B cell (primary cell): ENCODE measurements at regions not wholly inside any gene's neighbourhood (a gene's known extent, or its start where the extent isn't known, plus 50 kb on each side); places are given as distances from the start of the nearest gene placed in this dataset.

Source experiments
- ATAC-seq: fragments of 200-7000 bp; cut with Tn5 transposase; one replicate; pipeline ENCODE4 v1.10.0; 2021; ENCODE audit warnings: low read depth, mild to moderate bottlenecking, moderate number of reproducible peaks, moderate library complexity
- CTCF ChIA-PET: fragments of 350-600 bp; sonication (Branson Sonifier 250); formaldehyde crosslinking; loops from one replicate; lab custom pipeline; 2021; ENCODE audit warnings: antibody characterized with exemption, inconsistent platforms; lab: Charles Lee
- POLR2A ChIA-PET: fragments of 350-600 bp; sonication (Branson Sonifier 250); formaldehyde crosslinking; loops from one replicate; lab custom pipeline; 2021; ENCODE audit warnings: antibody characterized with exemption; lab: Charles Lee
- DNase-seq: peaks from one replicate; pipeline ENCODE4 v3.0.0; 2013
- H2AFZ ChIP-seq: 2 replicates; pipeline ENCODE4 v1.6.1; 2012; ENCODE audit warnings: mild to moderate bottlenecking, low read depth, low read length; ENCODE audit not compliant: insufficient read depth, poor library complexity, severe bottlenecking
- H3K27ac ChIP-seq, 2 donors: 1 replicate in 1 of 2; 2 replicates in 1 of 2; pipeline ENCODE4 v1.5.1; 2012 to 2013; ENCODE audit warnings: low read length in 2 of 2, mild to moderate bottlenecking in 2 of 2, moderate library complexity in 1 of 2
- H3K27me3 ChIP-seq, 4 experiments: fragments of 200-600 bp in 1 of 4; sonication (generic) in 1 of 4; replicated peaks in 1 of 4; 1 replicate in 2 of 4; 2 replicates in 2 of 4; pipeline versions ENCODE4 v1.6.1 to v1.7.0; 2013 to 2016; ENCODE audit warnings: low read length in 3 of 4, mild to moderate bottlenecking in 2 of 4, mixed read lengths in 1 of 4, moderate library complexity in 1 of 4; ENCODE audit not compliant: insufficient read depth in 4 of 4, control insufficient read depth in 3 of 4; ENCODE audit errors: control extremely low read depth in 1 of 4
- H3K36me3 ChIP-seq, 2 experiments: replicated peaks in 1 of 2; 1 replicate in 1 of 2; 2 replicates in 1 of 2; pipeline versions ENCODE4 v1.6.1 to v1.7.1; 2013; ENCODE audit warnings: low read length in 1 of 2; ENCODE audit not compliant: insufficient read depth in 2 of 2, control insufficient read depth in 1 of 2; ENCODE audit errors: control extremely low read depth in 1 of 2, extremely low read depth in 1 of 2
- H3K4me1 ChIP-seq, 2 donors: fragments of 200-600 bp in 1 of 2; sonication (generic) in 1 of 2; 1 replicate in 1 of 2; 2 replicates in 1 of 2; pipeline versions ENCODE4 v1.5.1 to v1.6.1; 2013 to 2017; ENCODE audit warnings: low read length in 2 of 2; ENCODE audit not compliant: control insufficient read depth in 2 of 2, insufficient read depth in 2 of 2
- H3K4me2 ChIP-seq: replicated peaks from 2 replicates; pipeline ENCODE3; 2012; ENCODE audit warnings: mild to moderate bottlenecking, low read depth, low read length; ENCODE audit not compliant: poor library complexity, severe bottlenecking
- H3K4me3 ChIP-seq, 5 experiments: fragments of 200-600 bp in 1 of 5; sonication (generic) in 1 of 5; 1 replicate in 3 of 5; 2 replicates in 2 of 5; pipeline versions ENCODE4 v1.5.1 to v1.7.0; 2011 to 2016; ENCODE audit warnings: low read length in 4 of 5, mild to moderate bottlenecking in 4 of 5, low read depth in 2 of 5, control low read depth in 1 of 5, moderate library complexity in 1 of 5; ENCODE audit not compliant: insufficient read depth in 1 of 5; ENCODE audit errors: control extremely low read depth in 1 of 5, extremely low read depth in 1 of 5
- H3K79me2 ChIP-seq: fragments of 200-600 bp; sonication (generic); one replicate; pipeline ENCODE4 v1.6.0; 2016; ENCODE audit warnings: low read length; ENCODE audit not compliant: control insufficient read depth, insufficient read depth
- H3K9ac ChIP-seq: fragments of 200-600 bp; sonication (generic); 2 replicates; pipeline ENCODE4 v1.6.1; 2017; ENCODE audit warnings: mild to moderate bottlenecking, low read length, moderate library complexity
- H3K9me3 ChIP-seq, 3 donors: one replicate each; pipeline versions ENCODE4 v1.6.1 to v1.7.1; 2013; ENCODE audit warnings: low read length in 2 of 3; ENCODE audit not compliant: control insufficient read depth in 2 of 3, insufficient read depth in 1 of 3; ENCODE audit errors: control extremely low read depth in 1 of 3
- H4K20me1 ChIP-seq: 2 replicates; pipeline ENCODE4 v1.6.0; 2012; ENCODE audit warnings: mild to moderate bottlenecking, low read length; ENCODE audit not compliant: insufficient read depth, control insufficient read depth, poor library complexity, severe bottlenecking
- H3K27ac Mint-ChIP-seq: one replicate; pipeline ENCODE4 v1.8.0; 2021; ENCODE audit warnings: mixed read lengths
- H3K27me3 Mint-ChIP-seq: one replicate; pipeline ENCODE4 v1.8.0; 2021; ENCODE audit warnings: mixed read lengths
- H3K4me1 Mint-ChIP-seq: one replicate; pipeline ENCODE4 v1.8.0; 2021; ENCODE audit warnings: mixed read lengths
- H3K4me3 Mint-ChIP-seq: one replicate; pipeline ENCODE4 v1.8.0; 2021; ENCODE audit warnings: mixed read lengths
- H3K9me3 Mint-ChIP-seq: one replicate; pipeline ENCODE4 v1.8.0; 2022; ENCODE audit warnings: mixed read lengths; ENCODE audit not compliant: insufficient read depth
- EZH2 ChIP-seq: IDR thresholded peaks from 2 replicates; pipeline ENCODE4 v1.6.1; 2012; ENCODE audit warnings: borderline replicate concordance, low read depth, mild to moderate bottlenecking, moderate library complexity, low read length; ENCODE audit not compliant: insufficient read depth, poor library complexity, severe bottlenecking
- WGBS: methylation state at CpG from one replicate; pipeline ENCODE4 v1.1.5; 2013; ENCODE audit warnings: missing lambda C conversion rate; ENCODE audit not compliant: insufficient coverage; 5-methylcytosine and 5-hydroxymethylcytosine counted together
- intact Hi-C: fragments of 100-400 bp; cut with micrococcal nuclease; formaldehyde crosslinking; loops from one replicate; pipeline ENCODE4 v1.10.0; 2022
- TF ChIP-seq, protein P1 (sequence below): fragments of 200-600 bp; IDR thresholded peaks from one replicate; pipeline ENCODE4 v1.8.0; 2022; ENCODE audit warnings: antibody characterized with exemption, mild to moderate bottlenecking

DNA sequence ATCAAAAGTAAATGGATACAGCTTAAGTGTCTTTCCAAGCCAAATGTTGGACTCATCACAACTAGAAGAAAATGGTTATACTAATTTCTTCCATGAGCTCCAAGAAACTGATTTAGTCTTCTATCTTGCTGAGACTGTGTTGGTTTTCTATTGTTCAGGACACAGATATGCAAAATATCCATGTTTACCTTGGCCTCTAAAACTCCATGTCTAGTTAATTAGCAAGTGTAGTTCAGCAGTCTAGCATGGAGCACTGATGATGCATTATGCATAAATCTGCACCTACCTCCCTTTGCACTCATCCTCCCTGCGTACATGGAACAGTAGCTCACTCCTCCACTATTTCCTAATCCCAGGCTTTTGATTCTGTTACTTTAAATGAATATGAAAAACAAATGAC lies 731.4 kb upstream of the CHAC2 start:
- no peak for ATAC-seq
- Mint-ChIP-seq H3K4me3 (no peak overlapping the region), H3K9me3 (peaks cover 2% of the 10 kb centered on the region), H3K4me1 (no peaks in the 10 kb centered on the region), H3K27ac (no peak overlapping the region), H3K27me3 (no peaks in the 10 kb centered on the region)
- Histone ChIP-seq H3K79me2 (no peaks in the 10 kb centered on the region), H4K20me1 (no peaks in the 10 kb centered on the region), H2AFZ (no peak overlapping the region), H3K36me3 (no peaks in the 10 kb centered on the region), H3K4me1 (no peaks in the 10 kb centered on the region), H3K4me2 (no peak overlapping the region), H3K9me3 (no peaks in the 10 kb centered on the region), H3K4me3 (no peak overlapping the region), H3K27me3 (no peaks in the 10 kb centered on the region), H3K27ac (no peak overlapping the region), H3K9ac (no peak overlapping the region)
- WGBS = no CpG with 5 or more reads among the region's 1 CpG
- intact Hi-C loops = no loop called here
- ChIA-PET POLR2A (no interaction called here), CTCF (no interaction called here)
- no peak for DNase-seq
- no peak for TF ChIP-seq EZH2
- TF ChIP-seq, protein P1, sequence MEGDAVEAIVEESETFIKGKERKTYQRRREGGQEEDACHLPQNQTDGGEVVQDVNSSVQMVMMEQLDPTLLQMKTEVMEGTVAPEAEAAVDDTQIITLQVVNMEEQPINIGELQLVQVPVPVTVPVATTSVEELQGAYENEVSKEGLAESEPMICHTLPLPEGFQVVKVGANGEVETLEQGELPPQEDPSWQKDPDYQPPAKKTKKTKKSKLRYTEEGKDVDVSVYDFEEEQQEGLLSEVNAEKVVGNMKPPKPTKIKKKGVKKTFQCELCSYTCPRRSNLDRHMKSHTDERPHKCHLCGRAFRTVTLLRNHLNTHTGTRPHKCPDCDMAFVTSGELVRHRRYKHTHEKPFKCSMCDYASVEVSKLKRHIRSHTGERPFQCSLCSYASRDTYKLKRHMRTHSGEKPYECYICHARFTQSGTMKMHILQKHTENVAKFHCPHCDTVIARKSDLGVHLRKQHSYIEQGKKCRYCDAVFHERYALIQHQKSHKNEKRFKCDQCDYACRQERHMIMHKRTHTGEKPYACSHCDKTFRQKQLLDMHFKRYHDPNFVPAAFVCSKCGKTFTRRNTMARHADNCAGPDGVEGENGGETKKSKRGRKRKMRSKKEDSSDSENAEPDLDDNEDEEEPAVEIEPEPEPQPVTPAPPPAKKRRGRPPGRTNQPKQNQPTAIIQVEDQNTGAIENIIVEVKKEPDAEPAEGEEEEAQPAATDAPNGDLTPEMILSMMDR = no peak

DNA sequence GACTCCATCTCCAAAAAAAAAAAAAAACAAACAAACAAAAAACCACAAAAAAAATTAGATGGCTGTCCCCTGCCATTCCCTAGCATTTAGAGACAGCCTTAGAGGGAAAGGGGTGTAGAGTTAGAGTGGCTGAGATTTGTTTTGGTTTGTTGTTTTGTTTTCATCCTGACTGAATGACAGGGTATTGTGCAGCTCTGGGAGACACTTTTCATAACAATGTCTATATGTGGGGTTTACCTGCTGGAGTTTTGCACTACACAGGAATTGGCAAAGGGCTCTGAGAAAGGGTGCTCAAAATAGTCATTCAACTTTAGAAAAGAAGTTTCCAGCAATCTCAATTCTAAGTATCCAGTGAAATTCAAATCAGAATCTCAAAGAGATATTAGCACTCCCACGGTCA lies 732.5 kb upstream of the CHAC2 start:
- Histone ChIP-seq H3K4me1 (no peaks in the 10 kb centered on the region), H3K27me3 (no peaks in the 10 kb centered on the region), H3K36me3 (no peaks in the 10 kb centered on the region), H3K27ac (no peak overlapping the region), H3K79me2 (no peaks in the 10 kb centered on the region), H2AFZ (no peak overlapping the region), H3K4me3 (no peak overlapping the region), H3K4me2 (no peak overlapping the region), H4K20me1 (no peaks in the 10 kb centered on the region), H3K9me3 (no peaks in the 10 kb centered on the region), H3K9ac (no peak overlapping the region)
- intact Hi-C loops = no loop called here
- Mint-ChIP-seq H3K27ac (no peak overlapping the region), H3K9me3 (no peaks in the 10 kb centered on the region), H3K4me1 (no peaks in the 10 kb centered on the region), H3K27me3 (no peaks in the 10 kb centered on the region), H3K4me3 (no peak overlapping the region)
- TF ChIP-seq EZH2 = no peak
- TF ChIP-seq, protein P1 = no peak
- ATAC-seq (no peak), DNase-seq (no peak)
- ChIA-PET CTCF (no interaction called here), POLR2A (no interaction called here)
- WGBS = no CpG with 5 or more reads among the region's 1 CpG
